GM21619 (cell line): ENCODE measurements at regions not wholly inside any gene's neighbourhood (a gene's known extent, or its start where the extent isn't known, plus 50 kb on each side); places are given as distances from the start of the nearest gene placed in this dataset.
"Not testable (repeated sequence)": the region's sequence is repeated elsewhere in the genome, so short reads cannot be mapped to it uniquely, and the experiment has no call there.

ENCODE experiments used
- ATAC-seq: cut with Tn5 transposase; IDR thresholded peaks from one replicate; pipeline ENCODE4 v1.9.1; 2021; ENCODE audit not compliant: unreplicated experiment

- ATAC-seq: peak; percentile 86
These were observed 452.3 kb upstream of the ID2 start for GRCh38 chr2:8229546-8229986.

DNA sequence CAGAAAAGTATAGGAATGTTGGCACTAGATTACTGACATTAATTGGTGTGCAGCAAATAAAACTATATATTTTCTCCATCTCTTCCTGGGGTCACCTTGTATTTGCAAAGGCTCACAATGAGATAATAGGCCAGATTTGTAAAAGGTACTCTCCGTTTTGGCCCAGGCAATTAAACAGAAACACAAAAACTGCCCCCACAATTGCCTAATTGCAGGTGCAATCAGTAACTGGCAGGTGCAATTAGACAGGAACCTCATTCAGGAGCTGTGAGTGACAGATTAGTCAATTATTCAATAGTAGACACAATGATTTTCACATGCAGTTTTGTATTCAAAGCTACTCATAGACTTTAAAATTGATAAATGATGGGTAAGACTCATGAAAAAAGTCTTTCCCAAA is 451.4 kb upstream of the ID2 start:
- ATAC-seq: no peak

DNA sequence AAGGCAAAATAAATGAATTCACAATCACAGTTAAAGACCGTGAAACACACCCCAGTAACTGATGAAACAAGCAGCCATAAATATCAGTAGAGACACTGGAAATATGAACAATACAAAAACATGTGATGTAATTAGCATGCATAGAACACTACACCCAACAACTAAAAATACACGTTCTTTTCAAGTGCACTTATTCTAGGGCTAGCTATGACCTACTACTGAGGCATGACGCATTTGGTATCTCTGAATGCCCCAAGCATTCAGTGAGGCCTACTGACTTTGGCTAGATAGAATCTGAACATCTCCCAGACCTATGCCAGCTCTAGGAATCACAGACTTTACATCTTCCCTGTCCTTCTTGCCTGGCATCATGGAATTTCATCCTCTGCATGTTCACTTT is 450.0 kb upstream of the ID2 start:
- ATAC-seq: no peak

- ATAC-seq: no peak
These were observed 449.0 kb upstream of the ID2 start for GRCh38 chr2:8232871-8233270.

- peak; percentile 33 for ATAC-seq
These were observed 447.6 kb upstream of the ID2 start for GRCh38 chr2:8234253-8234652.

GRCh38 chr2:8234757-8235374 is 447.0 kb upstream of the ID2 start:
- ATAC-seq: peak; percentile 90

GRCh38 chr2:8235419-8235818 is 446.4 kb upstream of the ID2 start:
- no peak for ATAC-seq

DNA sequence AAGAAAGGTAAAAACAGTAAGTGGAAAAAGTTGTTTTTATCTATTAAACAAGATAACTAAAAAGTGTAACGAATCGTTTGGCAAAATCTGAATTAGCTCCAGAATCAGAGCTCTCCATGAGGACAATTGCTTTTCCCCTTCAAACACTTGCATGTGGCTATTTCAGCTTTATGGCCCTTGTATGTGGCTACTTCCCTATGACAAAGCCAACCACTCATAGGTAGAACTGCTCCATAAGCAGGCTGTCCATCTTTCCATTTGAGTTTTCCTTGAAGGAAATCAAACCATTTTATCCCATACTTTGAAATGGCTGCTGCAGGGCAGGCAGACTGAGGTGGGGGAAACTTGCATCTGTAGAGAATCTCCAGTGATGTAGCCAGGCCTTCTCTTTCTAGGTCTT is 445.5 kb upstream of the ID2 start:
- ATAC-seq: no peak

DNA sequence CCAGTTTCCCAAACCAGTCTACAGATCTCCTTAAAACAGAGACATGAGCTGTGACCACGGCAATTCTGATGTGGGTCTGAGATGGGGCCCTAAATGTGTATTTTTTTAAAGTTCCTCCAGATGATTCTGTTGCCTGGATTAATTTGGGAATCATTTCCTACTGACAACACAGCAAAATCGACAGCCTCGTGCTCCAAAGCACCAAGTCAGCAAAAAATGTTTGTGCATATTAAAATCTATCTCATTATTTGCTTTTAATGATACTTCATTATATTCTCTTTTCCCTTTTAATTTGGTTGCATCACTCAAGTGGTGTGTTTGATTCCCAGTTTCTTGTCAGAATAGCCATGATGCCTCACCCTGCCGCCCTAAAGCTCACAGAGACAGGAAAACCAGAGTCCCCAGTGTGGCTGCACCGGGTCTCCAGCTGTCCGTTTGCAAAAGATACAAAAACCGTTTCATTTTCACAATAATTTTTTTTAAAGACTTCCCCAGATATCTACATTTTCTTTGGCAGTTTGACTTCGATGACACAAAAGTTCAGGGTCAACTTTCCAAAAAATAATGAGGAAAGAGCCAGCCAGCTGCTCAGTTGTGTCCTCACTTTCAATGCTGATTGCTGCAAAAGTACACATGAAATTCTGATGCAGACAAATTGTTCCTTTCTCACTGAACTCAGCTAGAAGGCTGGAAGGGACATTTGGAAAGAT is 443.2 kb upstream of the ID2 start:
- no peak for ATAC-seq

DNA sequence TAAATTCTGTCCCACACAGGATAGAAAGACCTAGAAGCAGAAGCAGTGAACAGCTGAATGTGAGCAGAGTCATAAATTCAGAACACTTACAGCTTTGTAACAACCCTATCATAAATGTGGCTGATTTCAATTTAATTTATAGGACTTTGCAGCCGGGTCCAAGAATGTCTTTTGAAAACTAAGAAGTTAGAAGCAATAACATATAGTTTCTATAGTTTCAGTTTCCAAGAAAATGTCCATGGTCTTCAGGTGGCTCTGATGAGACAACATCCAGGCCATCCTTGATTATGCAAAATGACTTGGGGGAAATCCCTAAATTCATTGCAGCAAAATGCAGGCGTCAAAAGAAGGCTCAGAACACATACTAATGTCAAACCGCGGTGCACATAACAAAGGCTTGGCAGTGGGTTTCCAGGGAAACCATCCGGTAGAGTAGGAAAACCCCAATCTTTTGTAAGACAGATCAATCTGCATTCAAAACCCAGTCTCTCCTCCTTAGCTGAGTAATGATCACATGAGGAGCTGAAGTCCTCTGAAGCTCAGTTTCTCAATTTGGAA is 442.2 kb upstream of the ID2 start:
- ATAC-seq: no peak

DNA sequence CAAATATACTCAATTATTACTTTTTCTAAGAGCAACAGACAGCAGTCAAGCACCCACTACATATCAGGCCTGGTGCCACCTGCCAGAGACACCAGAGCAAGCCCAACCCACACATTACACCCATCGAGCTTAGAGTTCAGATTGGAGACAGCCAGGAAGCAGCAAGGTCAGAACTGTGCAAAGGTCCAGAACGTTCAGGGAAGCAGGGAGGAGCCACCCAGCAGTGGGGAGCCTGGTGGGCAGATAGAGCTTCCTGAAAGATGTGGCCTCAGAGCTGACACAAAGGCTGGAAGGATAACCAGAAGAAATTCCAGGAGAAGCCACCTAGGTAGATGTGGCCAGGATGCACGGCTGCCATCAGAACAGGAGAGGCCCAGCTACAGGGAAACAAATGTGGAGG is 440.5 kb upstream of the ID2 start:
- no peak for ATAC-seq

GRCh38 chr2:8242739-8243138 is 439.1 kb upstream of the ID2 start:
- ATAC-seq: no peak

DNA sequence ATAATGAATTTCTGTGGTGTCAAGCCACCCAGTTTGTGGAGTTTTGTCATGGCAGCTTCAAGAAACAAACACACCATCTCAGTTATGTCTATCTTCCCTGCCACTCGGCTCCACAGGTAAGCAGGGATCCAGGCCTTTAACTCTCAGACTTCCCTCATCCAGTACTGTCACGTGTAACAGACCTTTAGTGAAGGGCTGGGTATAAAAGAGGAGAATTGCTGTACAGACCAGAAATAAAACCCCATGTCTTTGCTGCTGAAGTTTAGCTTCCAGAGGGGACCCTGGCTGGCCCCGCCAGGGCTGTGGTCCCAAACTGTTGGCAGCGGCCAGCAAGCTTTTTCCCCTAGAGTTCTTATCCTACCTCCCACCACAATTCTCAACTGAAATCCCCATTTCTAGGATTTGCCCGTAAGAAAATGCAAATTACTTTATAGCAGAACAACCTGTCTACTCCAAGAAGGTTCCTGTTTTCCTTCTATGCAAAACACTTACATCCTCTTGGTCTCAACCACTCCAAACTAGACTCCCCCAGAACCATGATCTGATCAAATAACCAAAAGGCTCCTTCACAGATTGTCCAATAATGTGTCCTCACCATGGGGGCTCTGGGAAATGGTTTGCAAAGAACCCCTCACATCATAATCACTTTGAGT is 438.0 kb upstream of the ID2 start:
- ATAC-seq: no peak

- no peak for ATAC-seq
These were observed 437.2 kb upstream of the ID2 start for GRCh38 chr2:8244639-8245038.

DNA sequence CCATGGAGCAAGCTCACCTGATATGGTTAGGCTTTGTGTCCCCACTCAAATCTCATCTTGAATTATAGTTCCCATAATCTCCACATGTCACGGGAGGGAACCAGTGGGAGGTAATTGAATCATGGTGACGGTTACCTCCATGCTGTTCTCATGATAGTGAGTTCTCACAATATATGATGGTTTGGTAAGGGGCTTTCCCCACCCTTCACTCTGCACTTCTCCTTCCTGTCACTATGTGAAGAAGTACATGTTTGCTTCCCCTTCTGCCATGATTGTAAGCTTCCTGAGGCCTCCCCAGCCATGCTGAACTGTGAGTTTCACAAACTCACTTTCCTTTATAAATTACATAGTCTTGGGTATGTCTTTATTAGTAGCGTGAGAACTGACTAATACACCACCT is 435.7 kb upstream of the ID2 start:
- no peak for ATAC-seq

GRCh38 chr2:8247905-8248622 is 433.8 kb upstream of the ID2 start:
- no peak for ATAC-seq

GRCh38 chr2:8248623-8248957 is 433.3 kb upstream of the ID2 start:
- ATAC-seq: no peak

DNA sequence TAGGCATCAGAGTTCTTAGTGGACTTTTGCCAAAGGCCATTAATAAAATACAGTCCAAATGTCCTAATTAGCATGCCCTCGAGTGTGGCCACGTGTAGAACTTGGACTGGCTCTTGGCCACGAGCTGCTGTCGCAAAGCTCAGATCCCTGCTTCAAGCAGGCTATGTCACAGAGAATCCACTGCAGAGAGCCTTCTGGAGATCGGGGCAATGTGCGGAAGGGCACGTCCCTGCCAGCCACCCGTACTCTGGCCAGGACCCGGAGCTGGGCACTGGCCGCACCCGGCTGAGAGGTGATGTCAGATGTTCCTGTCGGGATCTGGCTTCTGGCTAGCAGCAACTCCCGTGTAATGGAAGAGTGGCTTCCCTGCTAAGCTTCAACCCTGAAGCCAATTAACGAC is 432.7 kb upstream of the ID2 start:
- no peak for ATAC-seq

- ATAC-seq: no peak
These were observed 432.1 kb upstream of the ID2 start for GRCh38 chr2:8249769-8250168.

DNA sequence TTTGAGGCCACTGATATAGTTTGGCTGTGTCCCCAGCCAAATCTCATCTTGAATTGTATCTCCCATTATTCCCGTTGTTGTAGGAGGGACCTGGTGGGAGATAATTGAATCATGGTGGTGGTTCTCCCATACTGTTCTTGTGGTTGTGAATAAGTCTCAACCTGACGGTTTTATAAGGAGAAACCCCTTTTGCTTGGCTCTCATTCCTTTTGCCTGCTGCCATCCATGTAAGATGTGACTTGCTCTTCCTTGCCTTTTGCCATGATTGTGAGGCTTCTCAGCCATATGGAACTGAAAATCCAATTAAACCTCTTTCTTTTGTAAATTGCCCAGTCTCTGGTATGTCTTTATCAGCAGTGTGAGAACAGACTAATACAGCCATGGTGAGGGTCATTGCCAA is 431.6 kb upstream of the ID2 start:
- not testable (repeated sequence) for ATAC-seq

GRCh38 chr2:8251291-8251690 is 430.6 kb upstream of the ID2 start:
- ATAC-seq: no peak

DNA sequence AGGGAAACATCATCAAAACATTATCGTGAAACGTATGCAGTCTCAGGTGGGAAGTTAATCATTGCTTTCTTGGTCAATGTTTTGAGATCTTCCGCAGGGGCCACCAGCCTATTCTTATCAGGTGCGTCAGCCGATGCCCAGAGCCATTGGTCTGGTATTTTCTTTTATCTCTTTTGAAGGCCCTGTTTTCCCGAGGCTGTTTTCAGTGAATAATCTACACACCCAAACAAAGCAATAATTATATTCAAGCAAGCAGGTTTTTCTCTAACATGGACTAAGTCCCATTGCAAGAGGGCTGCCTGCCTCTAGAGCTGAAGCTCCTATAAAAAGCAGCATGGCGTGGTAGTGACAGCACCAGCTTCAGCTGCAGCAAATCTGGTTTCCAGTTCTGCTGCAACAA is 430.0 kb upstream of the ID2 start:
- ATAC-seq: no peak
